ENCODE measurements at regions not wholly inside any gene's neighbourhood (a gene's known extent, or its start where the extent isn't known, plus 50 kb on each side); places are given as distances from the start of the nearest gene placed in this dataset.
A peak's percentile ranks its signal among the peaks of the same experiment; 100 is the strongest.

DNA sequence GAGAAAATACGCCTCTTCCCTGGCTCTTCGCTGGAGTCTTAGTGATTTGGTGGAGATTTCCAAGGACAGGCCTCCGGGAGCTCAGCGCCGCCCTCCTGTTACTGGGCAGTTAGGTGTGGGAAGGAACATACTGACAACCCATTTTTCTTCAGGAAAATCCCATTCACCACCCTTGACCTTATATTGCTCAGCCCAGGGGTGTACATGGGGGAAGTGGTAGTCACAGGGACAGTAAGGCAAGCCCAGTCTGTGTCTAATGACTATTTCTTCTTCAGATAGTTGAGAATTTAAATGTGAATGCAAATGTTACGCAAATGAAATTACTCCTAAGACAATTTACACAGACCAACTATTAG, 119.4 kb downstream of the UQCRFS1 start:
- no peak for DNase-seq

DNA sequence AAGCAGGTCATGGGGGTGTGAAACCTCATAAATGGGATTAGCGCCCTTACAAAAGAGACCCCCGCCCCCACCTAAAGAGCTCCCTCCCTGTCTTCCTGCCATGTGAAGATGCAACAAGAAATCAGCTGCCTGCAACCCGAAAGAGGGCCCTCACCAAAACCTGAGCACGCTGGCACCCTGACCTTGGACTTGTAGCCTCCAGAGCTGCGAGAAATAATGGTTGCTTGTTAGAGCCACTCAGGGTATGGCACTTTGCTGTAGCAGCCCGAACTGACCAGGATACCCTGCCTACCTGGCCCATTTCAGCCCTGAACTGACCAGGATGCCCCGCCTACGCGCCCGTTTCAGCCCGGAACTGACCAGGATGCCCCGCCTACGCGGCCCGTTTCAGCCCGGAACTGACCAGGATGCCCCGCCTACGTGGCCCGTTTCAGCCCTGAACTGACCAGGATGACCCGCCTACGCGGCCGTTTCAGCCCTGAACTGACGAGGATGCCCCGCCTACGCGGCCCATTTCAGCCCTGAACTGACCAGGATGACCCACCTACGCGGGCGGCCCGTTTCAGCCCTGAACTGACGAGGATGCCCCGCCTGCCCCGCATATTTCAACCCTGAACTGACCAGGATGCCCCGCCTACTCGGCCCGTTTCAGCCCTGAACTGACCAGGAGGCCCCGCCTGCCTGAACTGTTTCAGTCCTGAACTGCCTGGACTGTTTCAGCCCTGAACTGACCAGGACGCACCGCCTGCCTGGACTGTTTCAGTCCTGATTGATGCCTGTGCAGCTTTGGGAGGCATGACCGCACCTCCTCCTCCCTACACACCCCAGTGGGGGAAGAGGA, 120.0 kb downstream of the UQCRFS1 start:
- no peak for DNase-seq

DNA sequence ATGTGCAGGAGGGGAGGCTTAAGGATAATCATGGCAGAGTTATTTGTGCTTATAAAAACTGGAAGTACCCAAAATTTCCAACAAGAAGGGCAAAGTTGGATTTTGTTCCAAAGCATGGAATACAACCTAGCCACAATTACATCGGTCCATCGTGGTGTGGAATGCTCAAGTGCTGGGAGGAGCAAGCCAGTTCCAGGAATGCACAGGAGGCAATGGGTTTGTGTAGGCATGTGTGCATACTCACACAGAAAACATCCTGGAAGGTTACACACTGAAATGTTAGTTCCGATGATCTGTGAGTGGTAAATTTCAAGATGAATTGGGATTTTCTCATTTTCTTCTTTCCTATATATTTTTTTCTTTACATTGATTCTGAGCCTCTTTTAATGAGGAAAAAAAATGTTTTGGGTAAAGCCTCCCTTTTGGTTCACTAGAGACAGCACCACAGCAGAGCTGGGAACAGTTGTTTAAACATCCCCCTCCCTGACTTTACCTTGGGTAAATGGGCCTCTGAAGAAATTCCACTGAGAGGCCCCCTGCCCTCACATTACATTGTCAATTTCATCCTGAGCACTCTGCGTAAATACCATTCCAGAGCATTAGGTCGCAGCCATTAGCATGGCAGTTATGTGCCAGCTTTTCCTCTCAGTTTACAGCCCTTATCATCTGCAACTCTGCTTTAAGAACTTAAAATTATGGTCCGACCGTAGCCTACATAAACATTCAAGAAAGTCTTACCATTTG, 122.0 kb downstream of the UQCRFS1 start:
- DNase-seq: peak; percentile 9

DNA sequence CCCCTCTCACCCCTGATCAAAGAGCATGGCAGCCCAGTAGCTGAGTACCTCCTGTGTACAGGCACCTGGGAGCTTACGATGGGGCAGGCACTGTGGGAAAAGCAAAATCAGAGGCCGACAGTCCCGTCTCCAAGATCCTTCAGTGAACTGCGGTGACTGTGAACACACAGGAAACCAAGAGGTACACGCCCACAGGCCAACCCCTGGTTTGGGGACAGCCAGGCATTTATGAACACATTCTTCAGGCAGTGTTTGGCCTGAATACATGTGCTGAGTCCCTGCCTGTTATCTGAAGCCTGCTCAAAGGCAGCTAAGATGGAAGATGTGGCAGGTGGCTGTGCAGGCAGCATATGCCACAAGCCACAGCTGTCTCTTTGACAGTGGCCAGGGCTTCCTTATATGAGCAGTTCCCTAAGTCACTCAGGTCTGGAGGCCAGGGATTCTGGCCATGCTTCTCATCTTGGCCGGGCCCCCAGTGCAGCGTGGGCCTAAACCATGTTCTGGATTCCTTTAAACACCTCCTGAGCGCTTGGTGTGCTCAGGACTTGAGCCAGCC, 123.6 kb downstream of the UQCRFS1 start:
- peak; percentile 61 for DNase-seq

DNA sequence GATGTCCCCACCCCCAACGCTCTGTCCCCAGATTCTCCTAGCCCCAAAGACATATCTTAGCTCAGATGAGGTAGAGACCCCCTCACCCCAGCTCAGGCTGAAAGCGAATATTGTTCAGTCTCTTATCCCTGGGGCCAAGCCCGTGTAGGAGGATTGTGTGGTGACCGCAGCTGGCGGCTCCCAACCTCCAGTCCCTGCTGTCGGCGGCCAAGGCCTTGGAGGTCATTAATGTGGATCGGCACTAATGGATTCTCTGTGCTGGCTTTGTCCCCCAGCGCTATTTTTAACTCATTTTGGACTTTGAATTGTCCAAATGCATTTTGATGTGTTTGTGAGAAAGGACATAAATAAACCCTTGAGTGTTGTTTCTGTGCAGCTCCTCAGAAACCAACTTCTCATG, 124.2 kb downstream of the UQCRFS1 start:
- peak; percentile 24 for DNase-seq

DNA sequence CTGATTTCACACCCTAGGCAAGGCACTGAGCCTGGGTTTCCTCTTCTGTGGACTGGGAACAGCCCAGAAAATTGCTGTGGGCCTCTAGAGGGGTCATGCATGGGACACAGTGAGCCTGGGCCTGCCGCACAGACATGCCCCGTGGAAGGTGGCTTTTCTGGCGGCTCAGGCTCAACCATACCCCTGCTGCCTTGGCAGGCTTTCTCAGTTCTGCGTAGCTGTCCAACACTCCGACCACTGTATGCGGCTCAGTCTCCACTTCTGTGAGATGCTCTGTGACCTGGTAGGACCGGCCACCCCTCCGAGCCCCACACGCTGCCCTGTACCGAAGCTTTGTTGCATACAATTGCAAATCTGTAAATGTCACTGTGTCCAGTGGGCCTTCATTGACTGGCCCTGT, 126.3 kb downstream of the UQCRFS1 start:
- no peak for DNase-seq

DNA sequence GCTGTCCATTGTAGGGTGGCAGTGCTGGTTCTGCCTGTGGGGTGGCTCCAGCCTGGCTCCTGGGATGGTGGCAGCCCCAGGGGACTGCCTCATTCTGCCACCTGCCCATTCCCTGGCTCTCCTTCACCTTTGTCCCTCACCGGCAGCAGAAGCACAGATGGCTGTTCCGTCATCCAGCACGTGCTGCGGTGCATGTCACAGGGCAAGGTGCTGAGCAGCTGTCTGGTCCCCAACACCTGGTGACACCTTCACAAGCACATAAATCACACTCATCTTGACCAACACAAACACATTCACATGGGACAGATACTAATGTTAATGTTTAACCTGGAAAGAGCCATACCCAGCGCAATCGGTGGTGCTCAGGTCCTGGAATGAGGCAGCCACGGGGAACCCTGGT, 126.8 kb downstream of the UQCRFS1 start:
- no peak for DNase-seq

DNA sequence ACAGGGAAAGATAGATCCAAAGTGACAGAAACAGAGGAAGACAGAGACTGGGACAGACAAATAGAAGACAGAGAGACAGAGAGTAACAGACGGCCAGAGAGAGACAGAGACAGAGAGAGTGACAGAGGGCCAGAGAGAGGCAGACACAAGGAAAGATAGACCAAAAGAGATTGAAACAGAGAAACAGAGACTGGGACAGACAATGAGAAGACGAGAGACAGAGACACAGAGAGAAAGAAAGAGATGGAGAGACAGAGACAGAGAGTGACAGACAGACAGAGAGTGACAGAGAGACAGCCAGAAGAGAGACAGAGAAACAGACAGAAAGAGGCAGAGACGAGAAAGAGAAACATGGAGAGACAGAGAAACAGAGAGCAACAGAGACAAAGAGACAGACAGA, 127.3 kb downstream of the UQCRFS1 start:
- no peak for DNase-seq

DNA sequence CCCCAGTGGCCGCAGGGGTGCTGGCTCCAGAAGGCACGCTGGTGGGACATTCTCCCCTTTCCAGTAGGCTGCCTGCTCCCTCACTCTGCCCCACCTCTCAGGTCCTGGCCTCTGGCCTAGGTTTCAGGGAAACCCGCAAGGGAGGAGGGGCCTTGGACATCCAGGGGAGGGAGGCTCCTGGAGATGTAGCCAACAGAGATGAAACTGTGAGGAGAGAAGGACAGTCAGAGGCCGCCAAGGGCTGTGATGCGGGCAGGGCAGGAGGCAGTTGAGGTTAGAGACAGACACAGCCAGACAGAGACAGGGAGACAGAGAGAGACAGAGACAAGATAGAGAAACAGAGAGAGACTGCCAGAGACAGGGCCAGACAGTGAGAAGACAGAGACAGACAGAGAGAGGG, 127.7 kb downstream of the UQCRFS1 start:
- DNase-seq: no peak

DNA sequence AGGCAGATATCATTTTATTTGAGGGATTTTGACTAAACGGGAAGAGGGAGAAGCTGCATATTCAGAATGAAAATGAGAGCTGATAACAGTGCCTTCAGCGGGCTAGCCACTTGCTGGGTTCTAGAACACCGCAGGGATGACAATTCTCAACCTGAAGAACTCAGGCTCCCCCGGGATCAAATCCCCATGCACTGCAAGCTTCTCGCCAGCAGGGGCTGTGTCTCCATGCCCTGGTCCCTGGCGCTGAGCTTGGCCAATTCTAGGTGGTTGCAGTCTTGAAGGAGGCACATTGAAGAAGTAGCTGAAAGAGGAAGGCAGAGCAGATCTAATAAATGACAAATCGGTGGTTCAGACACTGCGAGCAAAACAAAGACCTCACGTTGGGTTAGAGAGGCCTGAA, 128.7 kb downstream of the UQCRFS1 start:
- DNase-seq: no peak

DNA sequence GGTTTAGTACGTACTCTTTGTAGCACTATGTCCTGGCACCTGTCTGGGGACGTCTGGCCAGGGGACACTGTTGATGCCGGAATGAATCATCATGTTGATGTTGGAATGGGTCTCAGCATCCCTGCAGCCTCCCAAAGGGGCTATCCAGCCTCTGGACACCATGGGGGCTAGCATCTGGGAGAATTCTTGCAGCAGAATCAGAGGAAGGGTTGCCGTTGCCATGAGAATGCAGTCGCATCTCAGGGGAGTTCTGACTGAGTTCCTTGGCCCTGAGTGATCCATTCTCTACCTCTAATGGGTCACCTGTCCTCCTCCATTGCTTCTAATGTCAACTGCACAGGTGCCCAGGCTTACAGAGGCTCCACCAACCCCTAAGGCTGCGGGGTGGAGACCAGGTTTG, 129.1 kb downstream of the UQCRFS1 start:
- no peak for DNase-seq

DNA sequence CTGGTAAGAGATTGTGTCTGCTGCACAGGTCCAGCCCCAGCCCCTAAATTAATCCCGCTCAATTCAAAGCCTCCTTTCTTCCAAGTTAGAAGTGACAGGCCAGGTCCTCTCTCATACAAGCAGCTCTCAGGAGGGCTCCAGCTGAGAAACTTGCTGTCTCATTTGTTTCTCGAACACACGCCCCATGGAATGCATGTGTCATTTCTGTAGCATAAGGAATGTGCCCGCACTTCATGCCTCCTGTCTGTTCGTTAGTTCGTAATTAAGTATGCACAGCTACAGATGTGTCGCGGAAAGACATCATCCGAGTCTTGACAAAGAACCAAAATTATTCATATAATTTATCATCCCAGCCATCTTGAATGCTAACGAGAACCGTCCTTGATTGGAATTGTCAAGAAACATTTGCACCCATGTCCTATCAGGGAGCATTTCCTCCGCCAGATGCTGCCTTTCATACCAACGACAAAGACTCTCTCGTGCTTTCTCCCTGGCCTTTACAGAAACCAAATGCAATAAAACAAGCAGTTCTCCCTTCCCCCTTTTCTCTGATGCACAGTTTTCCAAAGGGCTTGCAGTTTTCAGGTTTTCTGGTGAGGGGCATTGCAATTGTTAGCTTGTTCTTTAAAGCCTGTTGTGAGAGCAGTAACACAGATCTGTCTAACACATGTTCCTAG, 133.5 kb downstream of the UQCRFS1 start:
- DNase-seq: no peak

DNA sequence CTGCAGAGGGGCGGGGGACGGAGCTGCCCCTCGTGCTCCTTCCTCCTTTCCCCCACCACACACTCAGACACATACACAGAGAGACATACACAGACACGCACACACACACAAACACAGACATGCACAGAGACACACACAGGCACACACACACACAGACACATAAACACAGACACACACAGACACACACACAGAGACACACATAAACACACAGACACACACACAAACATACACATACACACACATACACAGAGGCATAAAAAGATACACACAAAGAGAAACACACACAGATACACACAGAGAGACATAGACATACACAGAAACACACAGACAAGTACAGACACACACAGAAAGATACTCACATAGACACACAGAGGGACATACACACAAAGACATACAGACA, 136.0 kb downstream of the UQCRFS1 start:
- DNase-seq: no peak

DNA sequence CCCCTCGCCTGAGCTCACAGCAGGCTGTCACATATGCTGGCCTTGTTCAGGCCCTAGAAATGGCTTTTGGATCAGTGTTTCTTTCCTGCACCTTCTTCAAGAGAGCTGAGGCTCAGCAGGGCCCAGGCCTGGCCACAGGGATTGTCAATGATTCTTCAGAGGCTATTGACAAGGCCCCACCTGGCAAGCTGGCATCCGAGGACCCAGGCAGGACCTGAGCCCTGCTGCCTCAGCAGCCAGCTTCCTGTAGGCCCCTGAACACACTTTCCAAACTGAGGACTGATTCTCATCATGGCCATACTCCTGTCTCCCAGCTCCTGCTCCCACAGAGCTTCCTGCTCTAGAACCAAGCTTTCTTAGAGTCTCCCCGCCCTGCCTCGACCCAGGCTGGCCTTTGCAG, 136.8 kb downstream of the UQCRFS1 start:
- DNase-seq: no peak

DNA sequence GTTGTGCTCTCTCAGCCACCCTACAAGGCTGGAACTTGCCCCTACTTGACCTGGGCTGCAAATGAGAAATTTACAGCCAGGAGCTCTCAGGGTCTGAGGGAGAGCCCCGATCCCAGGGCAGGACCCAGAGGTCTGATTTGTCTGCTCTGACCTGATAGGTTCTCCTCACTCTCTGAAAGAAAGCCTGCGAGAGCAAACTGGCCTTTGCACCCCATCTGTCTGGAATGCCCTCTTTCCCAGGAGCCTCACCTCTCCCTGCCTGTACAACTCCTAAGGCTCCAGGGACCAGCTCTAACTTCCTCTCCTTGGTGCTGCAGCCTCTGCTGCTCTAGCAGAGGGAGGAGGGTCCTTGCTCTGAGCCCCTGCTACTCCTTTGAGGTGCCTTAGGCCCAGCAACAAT, 137.8 kb downstream of the UQCRFS1 start:
- DNase-seq: no peak

DNA sequence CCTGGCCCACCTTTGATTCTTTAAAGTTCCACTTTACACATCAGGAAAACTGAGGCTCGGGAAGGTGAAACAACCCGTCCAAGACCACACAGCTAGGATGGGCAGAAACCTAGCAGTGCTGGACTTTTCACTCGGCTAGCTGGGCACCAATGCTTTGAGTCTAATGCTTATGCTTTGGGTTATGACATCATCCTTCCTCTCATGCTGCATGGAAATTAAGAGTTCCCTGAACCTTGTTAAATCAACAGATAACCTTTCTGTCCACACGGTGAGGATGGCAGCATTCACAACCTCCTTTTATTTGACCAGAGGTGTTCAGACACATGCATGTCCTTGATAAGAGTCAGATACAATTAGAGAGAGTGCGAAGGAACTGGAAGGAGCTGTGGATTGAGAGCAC, 138.4 kb downstream of the UQCRFS1 start:
- no peak for DNase-seq

DNA sequence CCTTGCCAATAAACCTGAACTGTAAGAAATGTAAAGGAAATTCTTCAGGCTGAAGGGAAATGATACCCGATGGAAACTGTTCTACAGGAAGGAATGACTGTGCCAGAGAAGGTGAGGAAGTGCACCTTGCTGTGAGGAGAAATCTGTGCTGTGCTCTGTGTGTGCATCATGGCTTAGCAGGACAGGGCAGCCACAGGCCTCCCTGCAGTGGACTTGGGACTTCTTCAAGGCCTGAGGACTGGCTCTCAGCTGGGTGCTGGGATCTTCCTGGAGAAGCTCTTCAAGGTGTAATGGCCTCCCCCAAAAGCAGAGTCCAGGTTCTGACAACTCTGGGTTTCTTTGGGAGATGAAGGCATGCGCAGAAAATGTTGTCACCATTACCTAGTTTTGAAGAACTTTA, 145.1 kb downstream of the UQCRFS1 start:
- DNase-seq: no peak

DNA sequence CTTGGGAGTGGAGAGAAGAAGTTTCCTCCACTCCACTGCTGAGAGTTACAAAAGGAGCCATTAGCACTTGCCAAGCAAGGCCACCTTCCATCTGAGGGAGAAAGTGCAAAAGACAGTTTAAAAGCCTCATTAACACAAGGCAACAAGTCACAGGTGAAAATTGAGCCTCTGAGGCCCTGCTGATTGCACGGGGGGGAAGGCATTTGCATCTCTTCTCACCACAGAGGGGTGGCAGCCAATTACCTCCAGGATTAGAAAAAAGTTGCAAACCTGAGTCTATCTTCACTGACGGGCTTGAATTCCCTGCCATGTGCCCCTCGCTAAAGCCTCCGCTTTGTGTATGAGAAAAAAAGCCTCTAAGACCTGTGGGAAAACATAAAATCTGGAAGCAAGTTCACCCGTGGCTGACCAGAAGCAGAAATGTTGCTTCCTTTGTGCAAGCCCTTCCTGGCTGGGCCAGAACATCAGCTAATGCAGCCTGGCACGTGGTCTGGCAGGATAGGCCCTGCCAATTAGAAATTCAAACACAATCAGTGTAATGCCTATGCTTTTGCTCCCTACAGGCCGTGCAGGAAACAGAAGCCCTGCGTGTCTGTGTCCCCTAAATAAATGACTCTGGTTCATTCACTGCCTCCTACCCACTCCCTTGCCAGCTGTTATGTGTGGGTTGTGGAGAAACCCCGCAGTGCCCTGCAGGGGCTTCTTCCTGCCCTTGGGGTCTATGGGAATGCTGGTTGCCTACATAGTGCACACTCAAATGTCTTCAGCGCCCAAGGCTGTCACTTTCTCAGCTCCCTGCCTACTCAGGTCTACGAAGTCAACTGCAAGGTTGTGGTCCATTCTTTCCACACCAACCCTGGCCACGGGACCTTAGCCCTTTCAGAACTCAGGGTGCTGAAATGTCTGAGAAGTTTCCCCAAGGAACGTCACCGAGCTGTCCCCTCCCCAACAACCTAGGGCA, 150.2 kb downstream of the UQCRFS1 start:
- no peak for DNase-seq

DNA sequence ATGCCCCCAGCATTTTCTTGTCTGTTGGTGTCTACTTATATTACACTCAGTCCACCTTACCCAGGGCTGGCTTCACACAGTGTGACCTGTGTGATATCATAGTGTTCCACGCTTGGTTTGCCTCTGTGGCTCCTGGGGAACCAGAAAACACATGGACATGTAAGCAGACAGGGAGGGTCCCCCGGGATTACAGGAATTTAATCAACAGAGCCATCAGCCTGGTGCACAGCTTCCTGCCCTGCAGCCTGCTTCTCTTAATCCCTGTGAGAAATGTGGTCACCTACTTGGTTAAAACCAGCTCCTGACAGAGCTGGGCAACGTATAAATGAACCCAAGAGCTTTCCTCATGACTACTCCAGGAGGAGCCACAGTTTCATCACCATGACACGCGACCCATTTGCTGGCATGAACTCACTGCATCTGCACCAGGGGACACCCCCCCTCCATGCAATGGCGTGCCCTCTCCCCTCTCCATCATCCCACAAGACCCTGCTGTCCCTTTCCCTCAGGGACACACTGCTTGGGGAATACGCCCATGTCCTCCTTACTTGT, 152.1 kb downstream of the UQCRFS1 start:
- no peak for DNase-seq

DNA sequence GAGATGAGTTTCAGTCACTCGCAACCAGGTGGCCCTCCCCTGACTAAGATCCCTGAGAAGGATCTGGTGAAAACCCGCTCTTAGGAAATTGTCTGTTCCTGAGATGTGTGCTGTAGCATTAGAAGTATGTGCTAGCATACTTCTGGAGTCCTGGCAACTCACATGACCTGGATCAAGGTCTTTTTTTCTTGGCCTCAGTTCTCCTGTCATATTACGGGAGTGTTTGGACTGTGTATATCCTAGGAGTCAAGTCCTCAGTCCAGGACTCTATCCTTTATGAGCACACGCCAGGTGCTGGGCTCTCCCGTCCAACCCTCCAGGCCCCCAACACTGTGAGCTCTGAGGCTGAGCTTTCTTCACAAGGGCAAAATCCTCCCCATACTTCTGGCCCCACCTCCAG, 156.4 kb downstream of the UQCRFS1 start:
- peak; percentile 53 for DNase-seq

DNA sequence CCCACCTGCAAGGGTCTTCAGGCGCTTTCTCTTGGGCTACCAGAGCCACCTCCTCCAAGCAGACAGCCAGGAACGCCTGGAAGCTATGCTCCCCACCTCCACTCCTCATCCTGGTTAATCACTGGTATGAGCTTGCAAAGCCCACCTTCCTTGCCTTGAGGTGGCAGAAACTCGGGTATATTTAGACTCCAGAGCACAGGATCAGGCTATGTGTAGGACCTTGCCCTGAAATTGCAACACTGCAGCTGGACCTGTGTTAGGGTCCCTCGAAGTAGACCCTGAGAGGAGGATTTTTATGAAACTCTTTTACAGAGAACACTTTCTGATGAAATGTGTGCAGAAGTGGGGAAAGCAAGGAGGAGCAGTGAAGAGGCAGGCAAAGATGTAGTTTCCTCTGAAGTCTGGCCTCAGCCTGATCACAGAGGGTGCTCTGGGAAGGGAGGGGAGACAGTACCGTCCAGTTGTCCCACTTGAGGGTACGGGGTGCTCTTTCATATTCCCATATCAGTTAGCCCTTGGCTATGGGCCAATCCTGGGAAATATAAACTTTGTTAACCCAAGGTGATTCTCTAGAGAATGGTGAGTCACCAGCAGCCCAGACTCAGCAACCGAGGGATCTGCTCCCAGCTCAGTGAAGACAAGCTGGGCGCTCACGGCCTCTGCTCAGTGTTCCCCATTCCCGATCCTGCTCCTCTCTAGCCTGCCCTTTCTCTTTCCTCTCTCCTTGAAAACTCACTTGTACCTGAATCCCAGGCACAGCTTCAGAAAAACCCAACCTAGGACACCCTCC, 157.9 kb downstream of the UQCRFS1 start:
- DNase-seq: no peak

All from tongue (tissue), 1 donor.